IMR-90 (cell line): ENCODE measurements at regions not wholly inside any gene's neighbourhood (a gene's known extent, or its start where the extent isn't known, plus 50 kb on each side); places are given as distances from the start of the nearest gene placed in this dataset.

Experiments used
- ATAC-seq: fragments of 200-7000 bp; cut with Tn5 transposase; 2 replicates; pipeline ENCODE4 v1.9.1; 2020; ENCODE audit warnings: low read depth, mild to moderate bottlenecking, moderate library complexity
- BruUV-seq: library from RNA; stranded (reverse); fragments of 400-500 nt; replicated peaks from 2 replicates; lab custom pipeline; 2021; lab: Mats Ljungman, UMichigan
- CTCF ChIA-PET: fragments of 300-600 bp; formaldehyde crosslinking; extraction: SDS; loops from one replicate; lab custom pipeline; 2021; ENCODE audit warnings: antibody characterized with exemption; lab: Yijun Ruan, JAX
- POLR2A ChIA-PET: fragments of 300-600 bp; sonication (Branson Sonifier 250); formaldehyde crosslinking; loops from one replicate; lab custom pipeline; 2022; ENCODE audit warnings: antibody characterized with exemption; ENCODE audit not compliant: unreplicated experiment; lab: Charles Lee
- DNase-seq: peaks from one replicate; pipeline ENCODE4 v3.0.0; 2013
- H2AFZ ChIP-seq: replicated peaks from 2 replicates; pipeline ENCODE3; 2013; ENCODE audit warnings: low read length, mild to moderate bottlenecking; ENCODE audit not compliant: poor library complexity
- H2AK5ac ChIP-seq: 2 replicates; pipeline ENCODE4 v1.6.1; 2013; ENCODE audit warnings: low read depth, low read length, inconsistent platforms
- H2AK9ac ChIP-seq: replicated peaks from 2 replicates; pipeline ENCODE3; 2013; ENCODE audit warnings: mild to moderate bottlenecking, low read depth, low read length, moderate library complexity; ENCODE audit not compliant: poor library complexity
- H2BK120ac ChIP-seq: 2 replicates; pipeline ENCODE4 v1.6.1; 2013; ENCODE audit warnings: low read depth, low read length, inconsistent platforms
- H2BK15ac ChIP-seq: 3 replicates; pipeline ENCODE4 v1.6.1; 2013; ENCODE audit warnings: low read depth, low read length, inconsistent platforms
- H2BK20ac ChIP-seq: 2 replicates; pipeline ENCODE4 v1.6.1; 2013; ENCODE audit warnings: low read depth, mild to moderate bottlenecking, inconsistent platforms, low read length, moderate library complexity
- H2BK5ac ChIP-seq: 2 replicates; pipeline ENCODE4 v1.6.1; 2013; ENCODE audit warnings: mild to moderate bottlenecking, low read depth, low read length, inconsistent platforms; ENCODE audit not compliant: poor library complexity, severe bottlenecking
- H3K14ac ChIP-seq: replicated peaks from 2 replicates; pipeline ENCODE4 v1.6.1; 2013; ENCODE audit warnings: low read depth, low read length, inconsistent platforms
- H3K18ac ChIP-seq: 2 replicates; pipeline ENCODE4 v1.6.1; 2013; ENCODE audit warnings: low read depth, low read length, control low read depth
- H3K23ac ChIP-seq: 2 replicates; pipeline ENCODE4 v1.6.1; 2013; ENCODE audit warnings: low read depth, low read length, inconsistent platforms
- H3K27ac ChIP-seq: 2 replicates; pipeline ENCODE4 v1.5.1; 2013; ENCODE audit warnings: mild to moderate bottlenecking, control low read depth, low read length; ENCODE audit not compliant: insufficient read depth
- H3K27me3 ChIP-seq: 2 replicates; pipeline ENCODE4 v1.6.1; 2013; ENCODE audit warnings: low read length; ENCODE audit not compliant: control insufficient read depth, insufficient read depth
- H3K36me3 ChIP-seq: 2 replicates; pipeline ENCODE4 v1.6.1; 2013; ENCODE audit warnings: low read length, mixed read lengths; ENCODE audit not compliant: control insufficient read depth, insufficient read depth
- H3K4ac ChIP-seq: 2 replicates; pipeline ENCODE4 v1.6.1; 2013; ENCODE audit warnings: low read depth, low read length, inconsistent platforms
- H3K4me1 ChIP-seq: 2 replicates; pipeline ENCODE4 v1.6.1; 2013; ENCODE audit warnings: low read length, mixed read lengths; ENCODE audit not compliant: control insufficient read depth, insufficient read depth
- H3K4me2 ChIP-seq: 2 replicates; pipeline ENCODE4 v1.6.1; 2013; ENCODE audit warnings: low read depth, mild to moderate bottlenecking, control low read depth, low read length, moderate library complexity
- H3K4me3 ChIP-seq: 2 replicates; pipeline ENCODE4 v1.5.1; 2013; ENCODE audit warnings: low read depth, mild to moderate bottlenecking, control low read depth, low read length, moderate library complexity; ENCODE audit not compliant: insufficient read depth
- H3K56ac ChIP-seq: 2 replicates; pipeline ENCODE4 v1.6.1; 2013; ENCODE audit warnings: low read length, inconsistent platforms; ENCODE audit not compliant: insufficient read depth; ENCODE audit errors: extremely low read depth
- H3K79me1 ChIP-seq, 2 experiments: 2 replicates each; pipeline ENCODE4 v1.6.1; 2013; ENCODE audit warnings: low read length in 2 of 2, inconsistent platforms in 1 of 2, low read depth in 1 of 2
- H3K9ac ChIP-seq: 2 replicates; pipeline ENCODE4 v1.6.1; 2013; ENCODE audit warnings: low read depth, low read length, control low read depth
- H3K9me1 ChIP-seq: 2 replicates; pipeline ENCODE4 v1.6.1; 2013; ENCODE audit warnings: low read length, inconsistent platforms; ENCODE audit not compliant: insufficient read depth
- H3K9me3 ChIP-seq: 2 replicates; pipeline ENCODE4 v1.6.1; 2013; ENCODE audit warnings: low read length; ENCODE audit not compliant: control insufficient read depth, insufficient read depth
- H4K20me1 ChIP-seq: 2 replicates; pipeline ENCODE4 v1.6.1; 2013; ENCODE audit warnings: low read length, inconsistent platforms; ENCODE audit not compliant: insufficient read depth
- H4K5ac ChIP-seq: 2 replicates; pipeline ENCODE4 v1.6.1; 2013; ENCODE audit warnings: mild to moderate bottlenecking, low read depth, low read length, control low read depth
- H4K8ac ChIP-seq, 2 experiments: 2 replicates each; pipeline ENCODE4 v1.6.1; 2013; ENCODE audit warnings: low read depth in 2 of 2, low read length in 2 of 2, control low read depth in 1 of 2, inconsistent platforms in 1 of 2
- H4K91ac ChIP-seq: 2 replicates; pipeline ENCODE4 v1.6.1; 2013; ENCODE audit warnings: low read depth, low read length, inconsistent platforms; ENCODE audit not compliant: insufficient read depth
- CEBPB ChIP-seq: IDR thresholded peaks from 2 replicates; pipeline ENCODE4 v1.6.1; 2012; ENCODE audit warnings: low read depth, low read length, improper control_type of control experiment
- CHD1 ChIP-seq: IDR thresholded peaks from 2 replicates; pipeline ENCODE4 v1.6.1; 2012; ENCODE audit warnings: low read depth, low read length, improper control_type of control experiment
- CTCF ChIP-seq: conservative IDR thresholded peaks from 2 replicates; pipeline ENCODE4 v1.5.1; 2012; ENCODE audit warnings: mild to moderate bottlenecking, low read depth, low read length, improper control_type of control experiment
- ELK1 ChIP-seq: fragments of 150-350 bp; IDR thresholded peaks from 2 replicates; pipeline ENCODE4 v1.6.1; 2016; ENCODE audit warnings: low read depth, mild to moderate bottlenecking, low read length, moderate library complexity, borderline replicate concordance
- FOS ChIP-seq: fragments of 150-350 bp; IDR thresholded peaks from 2 replicates; pipeline ENCODE4 v1.6.1; 2016; ENCODE audit warnings: low read depth, low read length
- MAFK ChIP-seq: IDR thresholded peaks from 2 replicates; pipeline ENCODE4 v1.6.1; 2012; ENCODE audit warnings: low read depth, low read length, improper control_type of control experiment
- MAZ ChIP-seq: IDR thresholded peaks from 2 replicates; pipeline ENCODE4 v1.6.1; 2012; ENCODE audit warnings: low read depth, mild to moderate bottlenecking, low read length, improper control_type of control experiment, moderate library complexity, borderline replicate concordance
- POLR2A ChIP-seq: IDR thresholded peaks from 2 replicates; pipeline ENCODE4 v1.6.1; 2012; ENCODE audit warnings: mild to moderate bottlenecking, low read depth, low read length
- RAD21 ChIP-seq: IDR thresholded peaks from 2 replicates; pipeline ENCODE4 v1.6.1; 2012; ENCODE audit warnings: low read length, improper control_type of control experiment
- RCOR1 ChIP-seq: IDR thresholded peaks from 2 replicates; pipeline ENCODE4 v1.6.1; 2012; ENCODE audit warnings: mild to moderate bottlenecking, low read length, improper control_type of control experiment; ENCODE audit not compliant: insufficient replicate concordance
- RFX5 ChIP-seq: IDR thresholded peaks from 2 replicates; pipeline ENCODE4 v1.8.0; 2012; ENCODE audit warnings: low read depth, mild to moderate bottlenecking, low read length, moderate library complexity
- SMC3 ChIP-seq: fragments of 150-350 bp; IDR thresholded peaks from 2 replicates; pipeline ENCODE4 v1.6.1; 2016; ENCODE audit warnings: low read depth, mild to moderate bottlenecking, antibody characterized with exemption, low read length, moderate library complexity
- USF2 ChIP-seq: fragments of 150-350 bp; IDR thresholded peaks from 2 replicates; pipeline ENCODE4 v1.6.1; 2017; ENCODE audit warnings: mild to moderate bottlenecking, antibody characterized with exemption, low read length, low read depth
- whole genome bisulfite sequencing, 2 experiments: methylation state at CpG; one replicate each; pipeline versions ENCODE4 v1.1.5 to v1.1.7; 2013; ENCODE audit warnings: missing lambda C conversion rate in 2 of 2; ENCODE audit not compliant: insufficient read length in 1 of 2; ENCODE audit errors: extremely low coverage in 2 of 2; 5-methylcytosine and 5-hydroxymethylcytosine counted together
- dilution Hi-C: fragments of 300-500 bp; cut with HindIII; formaldehyde crosslinking; loops from one replicate; pipeline ENCODE4 v1.14.3; 2018; ENCODE audit warnings: low sequenced_read_pairs; ENCODE audit not compliant: unreplicated experiment
- in situ Hi-C: fragments of 300-500 bp; cut with MboI; formaldehyde crosslinking; loops from 3 replicates; pipeline ENCODE4 v1.14.3; 2019; ENCODE audit warnings: low sequenced_read_pairs, inconsistent platforms, mixed read lengths
- intact Hi-C: fragments of 100-400 bp; cut with micrococcal nuclease; formaldehyde crosslinking; loops from 2 replicates; pipeline ENCODE4 v1.10.0; 2022

- TF ChIP-seq RCOR1 (no peak), POLR2A (no peak), RFX5 (no peak), RAD21 (no peak), USF2 (no peak), CHD1 (no peak), MAZ (no peak), FOS (no peak), SMC3 (no peak), CEBPB (no peak), MAFK (no peak), ELK1 (no peak), CTCF (no peak)
- H3K27me3 ChIP-seq: no peaks in the 10 kb centered on the region; the same call in 1 of the 2 replicates
- peaks cover 2% of the 10 kb centered on the region; the same call in 1 of the 2 replicates for H3K9me3 ChIP-seq
- no peak overlapping the region for H3K27ac ChIP-seq
- H2AK9ac ChIP-seq: no peak overlapping the region
- no peak overlapping the region for H4K5ac ChIP-seq
- no peak overlapping the region for H2AK5ac ChIP-seq
- no peak for ATAC-seq
- WGBS, 2 experiments: no CpG with 5 or more reads among the region's 8 CpGs
- H3K23ac ChIP-seq: no peak overlapping the region
- no peak overlapping the region for H2BK15ac ChIP-seq
- no peak overlapping the region for H3K4me3 ChIP-seq
- H4K91ac ChIP-seq: no peak overlapping the region
- H3K18ac ChIP-seq: no peak overlapping the region
- H2BK20ac ChIP-seq: no peak overlapping the region
- no peak overlapping the region for H3K4me2 ChIP-seq
- H3K56ac ChIP-seq: no peak overlapping the region
- dilution Hi-C loops (no loop called here), in situ Hi-C loops (no loop called here), intact Hi-C loops (no loop called here)
- no peaks in the 10 kb centered on the region for H3K79me1 ChIP-seq
- DNase-seq: peak; percentile 4
- H2BK120ac ChIP-seq: no peak overlapping the region
- H2AFZ ChIP-seq: peak overlapping the region; percentile 58
- no peak overlapping the region for H3K14ac ChIP-seq
- H2BK5ac ChIP-seq: no peak overlapping the region
- H3K36me3 ChIP-seq: no peaks in the 10 kb centered on the region
- no peak overlapping the region for H3K9ac ChIP-seq
- ChIA-PET POLR2A (no interaction called here), CTCF (interaction anchor here (0.5 to 1.1 kb wide), 2 partner anchors 8 to 10 kb away, joined by 3 read pairs; no protein-coding TSS in a partner anchor)
- no peak overlapping the region for H3K4ac ChIP-seq
- H3K4me1 ChIP-seq: peaks cover 2% of the 10 kb centered on the region; the same call in 1 of the 2 replicates
- no peaks in the 10 kb centered on the region for H4K20me1 ChIP-seq
- no peak overlapping the region for H4K8ac ChIP-seq
- no TSS peak for BruUV-seq
- H3K9me1 ChIP-seq: peaks cover 4% of the 10 kb centered on the region
These were observed 321.9 kb downstream of the SETD4 start for GRCh38 chr21:35738347-35738961.
